ENCODE measurements at regions not wholly inside any gene's neighbourhood (a gene's known extent, or its start where the extent isn't known, plus 50 kb on each side); places are given as distances from the start of the nearest gene placed in this dataset.

DNA sequence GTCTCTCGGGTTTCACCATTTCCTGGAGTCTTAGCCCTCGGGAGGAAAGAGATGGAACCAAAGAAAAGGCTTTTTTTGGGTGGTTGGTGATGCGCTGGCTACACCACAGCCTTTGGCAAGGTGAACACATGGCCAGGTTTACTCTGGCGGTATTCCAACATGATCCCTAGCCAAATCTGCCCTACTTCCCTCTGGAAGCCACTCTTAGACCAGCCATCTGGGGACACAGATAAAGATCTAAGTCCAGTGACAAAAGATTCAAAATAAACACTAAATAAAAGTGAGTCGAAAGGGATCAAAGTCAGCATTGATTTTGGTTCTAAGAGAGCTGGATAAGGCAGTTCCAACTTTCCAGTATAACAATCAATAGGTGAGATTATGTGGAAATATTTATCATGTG, 694.5 kb downstream of the VRK1 start:
- TF ChIP-seq, protein P1, sequence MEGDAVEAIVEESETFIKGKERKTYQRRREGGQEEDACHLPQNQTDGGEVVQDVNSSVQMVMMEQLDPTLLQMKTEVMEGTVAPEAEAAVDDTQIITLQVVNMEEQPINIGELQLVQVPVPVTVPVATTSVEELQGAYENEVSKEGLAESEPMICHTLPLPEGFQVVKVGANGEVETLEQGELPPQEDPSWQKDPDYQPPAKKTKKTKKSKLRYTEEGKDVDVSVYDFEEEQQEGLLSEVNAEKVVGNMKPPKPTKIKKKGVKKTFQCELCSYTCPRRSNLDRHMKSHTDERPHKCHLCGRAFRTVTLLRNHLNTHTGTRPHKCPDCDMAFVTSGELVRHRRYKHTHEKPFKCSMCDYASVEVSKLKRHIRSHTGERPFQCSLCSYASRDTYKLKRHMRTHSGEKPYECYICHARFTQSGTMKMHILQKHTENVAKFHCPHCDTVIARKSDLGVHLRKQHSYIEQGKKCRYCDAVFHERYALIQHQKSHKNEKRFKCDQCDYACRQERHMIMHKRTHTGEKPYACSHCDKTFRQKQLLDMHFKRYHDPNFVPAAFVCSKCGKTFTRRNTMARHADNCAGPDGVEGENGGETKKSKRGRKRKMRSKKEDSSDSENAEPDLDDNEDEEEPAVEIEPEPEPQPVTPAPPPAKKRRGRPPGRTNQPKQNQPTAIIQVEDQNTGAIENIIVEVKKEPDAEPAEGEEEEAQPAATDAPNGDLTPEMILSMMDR (IDR thresholded peaks at IDR 0.05): no peak
- TF ChIP-seq POLR2A (IDR thresholded peaks at IDR 0.05): no peak
- no peak for TF ChIP-seq POLR2AphosphoS5 (IDR thresholded peaks at IDR 0.05)

Measured in breast epithelium (tissue), 3 donors.